ENCODE measurements at regions not wholly inside any gene's neighbourhood (a gene's known extent, or its start where the extent isn't known, plus 50 kb on each side); places are given as distances from the start of the nearest gene placed in this dataset.

DNA sequence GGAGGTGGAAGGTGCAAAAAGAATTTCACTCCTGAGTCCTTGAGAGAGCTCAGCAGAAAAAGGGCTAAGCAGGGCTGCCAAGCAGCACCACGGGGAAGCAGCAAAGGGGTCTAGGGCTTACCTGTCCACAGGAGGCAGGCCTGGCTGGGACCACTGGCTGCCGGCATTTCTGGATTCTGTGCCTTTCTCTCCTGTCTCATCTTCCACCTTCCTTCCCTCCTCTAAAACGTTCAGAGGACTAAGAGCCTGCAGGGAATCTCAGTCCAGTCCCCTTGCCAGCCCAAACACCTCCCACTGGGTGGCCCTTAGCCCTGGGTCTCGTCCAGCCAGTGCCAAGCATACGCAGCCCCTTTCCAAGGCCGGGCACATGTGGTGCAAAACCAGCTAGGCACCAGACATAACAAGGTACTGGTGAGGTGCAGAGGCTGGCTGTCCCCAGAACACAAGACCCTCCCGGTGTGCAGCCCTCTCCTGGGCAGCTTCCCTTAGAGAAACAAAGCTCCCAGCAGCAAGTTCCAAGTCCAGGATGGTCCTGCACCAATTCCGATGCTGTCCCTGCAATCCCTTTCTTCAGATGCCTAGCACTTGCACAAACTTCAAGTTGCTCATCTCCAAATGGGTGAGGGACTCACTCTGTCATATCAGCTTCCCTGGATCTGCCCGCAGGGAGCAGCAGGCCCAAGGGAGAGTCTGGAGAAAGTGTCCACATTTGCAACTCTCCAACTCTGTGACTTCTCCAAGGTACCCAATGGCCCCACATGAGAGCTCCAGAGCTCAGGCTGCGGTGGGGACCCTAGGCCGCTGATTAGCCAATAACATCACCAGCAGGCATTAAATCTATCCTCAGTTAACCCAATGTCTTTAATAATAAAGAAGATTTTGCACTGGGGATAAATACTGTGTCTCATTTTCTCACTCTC lies 126.3 kb downstream of the C5orf15 start:
- no peak overlapping the region for H3K4me3 Mint-ChIP-seq
- ATAC-seq (replicated peaks in 1 of 4) (no peak), DNase-seq (no peak)
- Histone ChIP-seq H3K27me3 (replicated peaks in 1 of 2; ENCODE audit: control insufficient read depth in 2 of 2, extremely low read depth in 1 of 2, insufficient read depth in 2 of 2, low read length in 1 of 2) (peaks cover 0 to 21% of the 10 kb centered on the region in 2 experiments), H3K27ac (ENCODE audit: low read length) (no peak overlapping the region), H3K4me3 (ENCODE audit: control insufficient read depth in 1 of 2, extremely low read depth in 1 of 2, low read length in 1 of 2) (no peak overlapping the region), H3K4me1 (ENCODE audit: control insufficient read depth in 1 of 2, extremely low read depth in 1 of 2, insufficient read depth in 2 of 2, low read length in 2 of 2) (no peaks in the 10 kb centered on the region), H3K36me3 (ENCODE audit: control insufficient read depth in 2 of 2, extremely low read depth in 1 of 2, insufficient read depth in 1 of 2, low read length in 1 of 2) (no peaks in the 10 kb centered on the region), H3K9me3 (no peaks in the 10 kb centered on the region)
- H3K27me3 Mint-ChIP-seq, result peaks cover 4% of the 10 kb centered on the region in 2 donors
- ChIA-PET CTCF (no interaction called here), POLR2A (no interaction called here)
- no peak overlapping the region for H3K27ac Mint-ChIP-seq
- H3K36me3 Mint-ChIP-seq, result no peaks in the 10 kb centered on the region
- no peaks in the 10 kb centered on the region for H3K9me3 Mint-ChIP-seq
- 60% methylated on average over 7 of the region's 11 CpGs for WGBS (ENCODE audit: insufficient coverage)
- H3K4me1 Mint-ChIP-seq, result peaks cover 0 to 5% (median 2%) of the 10 kb centered on the region in 3 donors

DNA sequence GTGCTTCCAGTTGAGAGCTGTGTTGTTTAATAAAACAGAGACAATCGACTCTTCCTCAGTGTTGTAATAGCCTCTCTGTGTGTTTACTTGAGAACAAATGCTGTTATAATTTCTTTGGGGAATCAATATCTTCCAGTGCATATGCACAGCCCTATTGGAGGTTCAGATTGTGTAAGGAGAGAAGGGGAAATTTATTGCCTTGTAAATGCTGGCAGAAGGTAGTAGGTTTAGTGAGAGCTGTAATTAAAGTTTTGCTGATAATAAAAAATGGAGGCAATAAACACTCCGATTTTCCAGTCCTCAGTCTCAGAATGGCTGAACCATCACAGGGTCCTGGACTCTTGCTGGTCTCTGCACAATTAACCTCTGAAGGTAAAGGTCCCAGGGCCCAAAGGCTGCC lies 128.3 kb downstream of the C5orf15 start:
- H3K9me3 ChIP-seq, result no peaks in the 10 kb centered on the region
- H3K27me3 ChIP-seq (replicated peaks in 1 of 2; ENCODE audit: control insufficient read depth in 2 of 2, extremely low read depth in 1 of 2, insufficient read depth in 2 of 2, low read length in 1 of 2), result peaks cover 0 to 15% of the 10 kb centered on the region in 2 experiments
- Mint-ChIP-seq H3K4me1 (no peaks in the 10 kb centered on the region), H3K27ac (no peak overlapping the region), H3K4me3 (no peak overlapping the region), H3K36me3 (no peaks in the 10 kb centered on the region), H3K27me3 (peaks cover 0 to 6% of the 10 kb centered on the region in 2 donors), H3K9me3 (peaks cover 0 to 10% (median 7%) of the 10 kb centered on the region in 3 donors)
- 77% methylated on average over 2 of the region's 2 CpGs for WGBS (ENCODE audit: insufficient coverage)
- ATAC-seq (replicated peaks in 1 of 4) (no peak), DNase-seq (no peak)
- no peak overlapping the region for H3K27ac ChIP-seq (ENCODE audit: low read length)
- ChIA-PET CTCF (no interaction called here), POLR2A (no interaction called here)
- H3K4me3 ChIP-seq (ENCODE audit: control insufficient read depth in 1 of 2, extremely low read depth in 1 of 2, low read length in 1 of 2), result no peak overlapping the region
- H3K4me1 ChIP-seq (ENCODE audit: control insufficient read depth in 1 of 2, extremely low read depth in 1 of 2, insufficient read depth in 2 of 2, low read length in 2 of 2), result no peaks in the 10 kb centered on the region
- H3K36me3 ChIP-seq (ENCODE audit: control insufficient read depth in 2 of 2, extremely low read depth in 1 of 2, insufficient read depth in 1 of 2, low read length in 1 of 2), result no peaks in the 10 kb centered on the region

- no peaks in the 10 kb centered on the region for H3K36me3 ChIP-seq (ENCODE audit: control insufficient read depth in 2 of 2, extremely low read depth in 1 of 2, insufficient read depth in 1 of 2, low read length in 1 of 2)
- no peak overlapping the region for H3K27ac Mint-ChIP-seq
- H3K4me1 Mint-ChIP-seq, result no peaks in the 10 kb centered on the region
- no peak overlapping the region for H3K27ac ChIP-seq (ENCODE audit: low read length)
- no peaks in the 10 kb centered on the region for H3K36me3 Mint-ChIP-seq
- H3K4me3 ChIP-seq (ENCODE audit: control insufficient read depth in 1 of 2, extremely low read depth in 1 of 2, low read length in 1 of 2), result no peak overlapping the region
- H3K4me3 Mint-ChIP-seq, result no peak overlapping the region
- POLR2A ChIA-PET, result interaction anchor here in 1 of 2 donors (0.6 kb wide), 1 partner anchor 139 kb away, joined by 6 read pairs; no protein-coding TSS in a partner anchor
- H3K27me3 ChIP-seq (replicated peaks in 1 of 2; ENCODE audit: control insufficient read depth in 2 of 2, extremely low read depth in 1 of 2, insufficient read depth in 2 of 2, low read length in 1 of 2), result peaks cover 0 to 11% of the 10 kb centered on the region in 2 experiments
- 67% methylated on average over 1 of the region's 3 CpGs for WGBS (ENCODE audit: insufficient coverage)
- no peaks in the 10 kb centered on the region for H3K9me3 ChIP-seq
- CTCF ChIA-PET, result no interaction called here
- peaks cover 0 to 7% of the 10 kb centered on the region in 2 donors for H3K27me3 Mint-ChIP-seq
- ATAC-seq (replicated peaks in 1 of 4) (no peak), DNase-seq (no peak)
- H3K4me1 ChIP-seq (ENCODE audit: control insufficient read depth in 1 of 2, extremely low read depth in 1 of 2, insufficient read depth in 2 of 2, low read length in 2 of 2), result no peaks in the 10 kb centered on the region
- peaks cover 0 to 10% (median 7%) of the 10 kb centered on the region in 3 donors for H3K9me3 Mint-ChIP-seq
These were observed 128.7 kb downstream of the C5orf15 start for GRCh38 chr5:133839721-133840120.

GRCh38 chr5:133839090-133839489 lies 129.3 kb downstream of the C5orf15 start:
- Mint-ChIP-seq H3K36me3 (no peaks in the 10 kb centered on the region), H3K4me3 (no peak overlapping the region), H3K27me3 (peaks cover 0 to 7% of the 10 kb centered on the region in 2 donors), H3K4me1 (no peaks in the 10 kb centered on the region), H3K27ac (no peak overlapping the region), H3K9me3 (peaks cover 0 to 10% (median 7%) of the 10 kb centered on the region in 3 donors)
- POLR2A ChIA-PET, result interaction anchor here in 1 of 2 donors (0.6 kb wide), 1 partner anchor 140 kb away, joined by 6 read pairs; no protein-coding TSS in a partner anchor
- DNase-seq, result no peak
- CTCF ChIA-PET, result no interaction called here
- peaks cover 0 to 8% of the 10 kb centered on the region in 2 experiments for H3K27me3 ChIP-seq (replicated peaks in 1 of 2; ENCODE audit: control insufficient read depth in 2 of 2, extremely low read depth in 1 of 2, insufficient read depth in 2 of 2, low read length in 1 of 2)
- no peak for ATAC-seq (replicated peaks in 1 of 4)
- WGBS (ENCODE audit: insufficient coverage), result 80% methylated on average over 1 of the region's 3 CpGs
- H3K4me3 ChIP-seq (ENCODE audit: control insufficient read depth in 1 of 2, extremely low read depth in 1 of 2, low read length in 1 of 2), result no peak overlapping the region
- H3K27ac ChIP-seq (ENCODE audit: low read length), result no peak overlapping the region
- no peaks in the 10 kb centered on the region for H3K4me1 ChIP-seq (ENCODE audit: control insufficient read depth in 1 of 2, extremely low read depth in 1 of 2, insufficient read depth in 2 of 2, low read length in 2 of 2)
- H3K9me3 ChIP-seq, result no peaks in the 10 kb centered on the region
- H3K36me3 ChIP-seq (ENCODE audit: control insufficient read depth in 2 of 2, extremely low read depth in 1 of 2, insufficient read depth in 1 of 2, low read length in 1 of 2), result no peaks in the 10 kb centered on the region

DNA sequence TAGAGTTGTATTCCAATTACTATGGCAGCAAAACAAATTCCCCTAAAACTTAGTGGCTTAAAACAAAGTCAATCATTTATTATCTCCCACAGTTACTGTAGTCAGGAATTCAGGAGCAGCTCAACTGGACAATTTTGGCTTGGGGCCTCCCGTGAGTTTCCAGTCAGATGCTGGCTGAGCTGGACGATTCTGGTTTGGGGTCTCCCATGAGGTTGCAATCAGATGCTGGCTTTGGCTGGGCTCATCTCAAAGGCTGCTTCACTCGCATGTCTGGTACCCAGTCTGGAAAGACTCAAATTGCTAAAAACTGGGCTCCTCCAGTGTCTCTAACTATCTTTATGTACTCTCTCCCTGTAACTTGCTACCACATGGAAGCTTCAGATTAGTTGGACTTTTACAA lies 130.1 kb downstream of the C5orf15 start:
- no peaks in the 10 kb centered on the region for H3K9me3 ChIP-seq
- no peak for ATAC-seq (replicated peaks in 1 of 4)
- Mint-ChIP-seq H3K4me1 (no peaks in the 10 kb centered on the region), H3K4me3 (no peak overlapping the region), H3K27me3 (peaks cover 0 to 7% of the 10 kb centered on the region in 2 donors), H3K9me3 (peaks cover 0 to 10% (median 7%) of the 10 kb centered on the region in 3 donors), H3K27ac (no peak overlapping the region), H3K36me3 (no peaks in the 10 kb centered on the region)
- H3K27me3 ChIP-seq (replicated peaks in 1 of 2; ENCODE audit: control insufficient read depth in 2 of 2, extremely low read depth in 1 of 2, insufficient read depth in 2 of 2, low read length in 1 of 2), result peaks cover 0 to 5% of the 10 kb centered on the region in 2 experiments
- no peak for DNase-seq
- 73% methylated on average over 2 of the region's 3 CpGs for WGBS (ENCODE audit: insufficient coverage)
- ChIA-PET CTCF (no interaction called here), POLR2A (no interaction called here)
- no peak overlapping the region for H3K27ac ChIP-seq (ENCODE audit: low read length)
- no peaks in the 10 kb centered on the region for H3K4me1 ChIP-seq (ENCODE audit: control insufficient read depth in 1 of 2, extremely low read depth in 1 of 2, insufficient read depth in 2 of 2, low read length in 2 of 2)
- no peak overlapping the region for H3K4me3 ChIP-seq (ENCODE audit: control insufficient read depth in 1 of 2, extremely low read depth in 1 of 2, low read length in 1 of 2)
- H3K36me3 ChIP-seq (ENCODE audit: control insufficient read depth in 2 of 2, extremely low read depth in 1 of 2, insufficient read depth in 1 of 2, low read length in 1 of 2), result no peaks in the 10 kb centered on the region

GRCh38 chr5:133831491-133832224 lies 136.8 kb downstream of the C5orf15 start:
- DNase-seq, result no peak
- ChIA-PET POLR2A (interaction anchor here (0.6 to 0.7 kb wide), 2 partner anchors 13 to 15 kb away, joined by 3 read pairs; no protein-coding TSS in a partner anchor), CTCF (no interaction called here)
- H3K36me3 Mint-ChIP-seq, result no peaks in the 10 kb centered on the region
- H3K27me3 Mint-ChIP-seq, result peaks cover 0 to 2% of the 10 kb centered on the region in 2 donors
- no peak for ATAC-seq (replicated peaks in 1 of 4)
- H3K9me3 ChIP-seq, result no peaks in the 10 kb centered on the region
- H3K4me3 Mint-ChIP-seq, result no peak overlapping the region
- H3K9me3 Mint-ChIP-seq, result peaks cover 0 to 10% (median 7%) of the 10 kb centered on the region in 3 donors
- WGBS (ENCODE audit: insufficient coverage), result 69% methylated on average over 4 of the region's 12 CpGs
- no peak overlapping the region for H3K27ac Mint-ChIP-seq
- H3K27ac ChIP-seq (ENCODE audit: low read length), result no peak overlapping the region
- no peak overlapping the region for H3K4me3 ChIP-seq (ENCODE audit: control insufficient read depth in 1 of 2, extremely low read depth in 1 of 2, low read length in 1 of 2)
- H3K27me3 ChIP-seq (replicated peaks in 1 of 2; ENCODE audit: control insufficient read depth in 2 of 2, extremely low read depth in 1 of 2, insufficient read depth in 2 of 2, low read length in 1 of 2), result peaks cover 0 to 8% of the 10 kb centered on the region in 2 experiments
- no peaks in the 10 kb centered on the region for H3K36me3 ChIP-seq (ENCODE audit: control insufficient read depth in 2 of 2, extremely low read depth in 1 of 2, insufficient read depth in 1 of 2, low read length in 1 of 2)
- peaks cover 0 to 9% of the 10 kb centered on the region in 2 experiments for H3K4me1 ChIP-seq (ENCODE audit: control insufficient read depth in 1 of 2, extremely low read depth in 1 of 2, insufficient read depth in 2 of 2, low read length in 2 of 2)
- peaks cover 0 to 5% (median under 1%) of the 10 kb centered on the region in 3 donors for H3K4me1 Mint-ChIP-seq

All from T-cell (primary cell).